NB4 (cell line): ENCODE measurements at regions not wholly inside any gene's neighbourhood (a gene's known extent, or its start where the extent isn't known, plus 50 kb on each side); places are given as distances from the start of the nearest gene placed in this dataset.

Experiments used
- CTCF ChIP-seq: IDR thresholded peaks from one replicate; pipeline ENCODE4 v1.5.1; 2012; ENCODE audit warnings: low read depth, low read length
- POLR2A ChIP-seq: IDR thresholded peaks from 2 replicates; pipeline ENCODE4 v1.6.1; 2011; ENCODE audit warnings: mild to moderate bottlenecking; ENCODE audit not compliant: insufficient read length; ENCODE audit errors: extremely low read depth

- TF ChIP-seq CTCF = no peak
- no peak for TF ChIP-seq POLR2A
Measured at GRCh38 chr20:20823476-20823881, 111.0 kb upstream of the RALGAPA2 start.
